GM04503 (cell line): ENCODE measurements at regions not wholly inside any gene's neighbourhood (a gene's known extent, or its start where the extent isn't known, plus 50 kb on each side); places are given as distances from the start of the nearest gene placed in this dataset.

Experiments
- DNase-seq: peaks from one replicate; pipeline ENCODE4 v3.0.0-alpha.2; 2012; ENCODE audit warnings: low read depth

DNA sequence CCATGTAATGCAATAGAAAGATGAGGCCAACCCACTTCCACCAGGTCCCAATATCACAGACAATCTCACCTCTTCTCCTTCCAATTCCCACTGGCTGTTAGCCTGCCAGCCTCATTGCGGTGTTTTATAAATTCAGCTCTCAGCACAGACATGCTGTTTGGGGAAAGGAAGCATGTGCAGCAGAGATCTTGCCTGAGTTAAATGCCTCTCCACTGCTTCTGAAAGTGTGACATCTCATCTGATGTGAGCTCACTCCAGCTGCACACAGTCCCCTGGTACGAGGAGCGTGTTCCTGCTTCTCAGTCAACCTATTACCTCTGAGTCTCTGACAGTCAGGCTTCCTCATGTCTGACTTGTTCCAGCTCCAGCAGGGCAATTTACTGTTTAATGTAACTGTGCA, 122.7 kb upstream of the GUCY1A2 start:
- DNase-seq: no peak

DNA sequence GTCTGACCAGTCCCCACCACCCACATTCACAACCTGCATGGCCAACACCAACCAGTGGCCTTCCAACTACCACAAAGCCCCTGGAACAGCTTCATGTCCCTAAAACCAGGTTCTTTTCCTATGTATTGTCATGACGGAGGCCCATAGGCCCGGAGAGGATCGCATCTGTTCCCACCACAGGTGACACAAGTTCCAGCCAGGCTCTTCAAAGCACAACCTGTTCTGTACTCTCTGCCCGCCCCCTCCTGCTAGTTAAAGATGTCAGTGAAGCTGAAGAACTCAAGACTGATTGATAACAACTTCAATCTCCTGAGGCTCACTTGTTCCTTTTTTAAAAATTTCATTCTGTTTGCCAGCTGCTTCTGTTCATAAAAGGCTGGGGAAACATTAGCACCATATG, 121.1 kb upstream of the GUCY1A2 start:
- DNase-seq: no peak

DNA sequence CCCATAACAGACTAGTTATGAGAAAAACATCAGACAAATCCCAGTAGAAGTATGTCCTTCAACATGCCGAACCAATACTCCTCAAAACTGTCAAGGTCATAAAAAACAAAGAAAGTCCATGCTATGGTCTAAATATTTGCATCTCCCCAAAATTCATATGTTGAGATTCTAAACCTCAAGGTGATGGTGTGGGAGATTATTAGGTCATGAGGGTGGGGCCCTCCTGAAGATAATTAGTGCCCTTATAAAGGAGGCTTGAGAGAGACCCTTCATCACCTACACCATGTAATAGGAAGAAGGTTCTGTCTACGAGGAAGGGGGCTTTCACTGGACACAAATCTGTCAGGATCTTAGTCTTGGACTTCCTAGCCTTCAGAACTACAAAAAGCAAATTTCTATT, 118.6 kb upstream of the GUCY1A2 start:
- DNase-seq: no peak

DNA sequence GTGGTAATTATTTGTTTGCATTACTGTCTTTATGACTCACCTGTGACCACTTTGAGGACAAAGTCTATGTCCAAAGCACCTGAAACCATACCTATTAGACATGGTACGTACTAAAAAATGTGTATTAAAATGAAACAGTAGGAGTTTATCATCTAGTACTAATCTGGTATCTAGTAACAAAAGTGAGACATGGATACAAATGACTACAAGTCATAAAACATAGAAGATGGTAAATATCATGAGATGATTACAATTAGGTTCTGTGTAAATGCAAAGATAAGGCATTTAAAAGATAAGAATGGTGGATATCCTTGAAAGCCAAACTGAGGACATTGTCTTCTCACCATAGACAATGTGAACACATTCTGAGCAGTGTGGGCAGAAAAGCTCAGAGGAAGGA, 113.5 kb upstream of the GUCY1A2 start:
- no peak for DNase-seq

DNA sequence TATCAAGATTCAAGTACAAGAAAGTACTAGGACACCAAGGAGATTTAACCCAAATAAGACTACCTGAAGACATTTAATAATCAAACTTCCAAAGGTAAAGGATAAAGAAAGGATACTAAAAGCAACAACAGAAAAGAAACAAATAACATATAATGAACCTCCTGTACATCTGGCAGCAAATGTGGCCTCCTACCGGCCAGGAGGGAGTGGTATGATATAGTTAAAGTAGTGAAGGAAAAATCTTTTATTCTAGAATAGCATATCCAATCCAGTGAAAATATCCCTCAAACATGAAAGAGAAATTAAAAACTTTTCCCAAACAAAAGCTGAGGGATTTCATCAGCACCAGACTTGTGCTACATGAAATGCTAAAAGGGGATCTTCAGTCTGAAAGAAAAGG, 104.7 kb upstream of the GUCY1A2 start:
- DNase-seq: no peak

DNA sequence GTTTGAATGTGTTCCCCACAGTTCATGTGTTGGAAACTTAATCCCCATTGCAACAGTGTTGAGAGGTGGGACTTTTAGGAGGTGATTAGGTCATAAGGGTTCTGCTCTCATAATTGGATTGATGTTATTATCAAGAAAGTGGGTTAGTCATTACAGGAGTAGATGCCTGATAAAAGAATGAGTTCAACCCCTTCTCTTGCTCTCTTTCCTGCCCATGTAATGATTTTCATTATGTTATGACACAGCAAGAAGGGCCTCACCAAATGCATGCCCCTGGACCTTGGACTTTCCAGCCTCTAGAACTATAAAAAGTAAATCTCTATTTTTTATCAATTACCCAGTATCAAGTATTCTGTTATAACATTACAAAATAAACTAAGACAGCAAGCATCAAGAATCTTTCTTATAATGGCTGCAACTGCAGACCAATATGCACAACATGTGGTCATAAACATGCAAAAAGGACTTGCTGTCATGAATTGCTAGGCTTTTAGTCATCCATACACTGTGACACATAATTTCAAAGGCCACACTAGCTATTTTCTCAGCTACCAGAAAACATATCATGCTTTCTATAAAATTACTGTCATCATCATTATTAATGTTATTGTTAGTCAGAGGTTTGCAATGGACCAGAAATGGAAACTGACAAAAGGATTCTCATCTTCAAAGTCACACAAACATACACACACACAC, 99.9 kb upstream of the GUCY1A2 start:
- DNase-seq: no peak

DNA sequence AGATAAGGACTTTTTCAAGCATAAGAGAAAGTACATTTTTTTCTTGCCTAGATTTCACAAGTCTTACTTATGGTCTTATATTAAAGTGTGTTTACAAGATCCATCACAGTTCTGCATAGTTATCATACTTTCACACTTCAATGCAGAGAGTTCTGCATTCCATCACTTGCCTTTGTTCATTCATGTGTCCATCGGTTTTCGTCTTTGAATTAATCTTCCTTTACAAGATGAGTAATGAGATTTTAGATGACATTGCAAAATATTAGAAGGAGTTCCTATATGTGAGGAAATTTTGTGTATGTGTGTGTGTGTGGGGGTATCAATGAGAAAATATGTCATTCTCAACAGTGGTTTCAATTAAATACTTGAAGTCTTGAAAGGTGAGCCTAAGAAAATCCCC, 98.1 kb upstream of the GUCY1A2 start:
- no peak for DNase-seq

DNA sequence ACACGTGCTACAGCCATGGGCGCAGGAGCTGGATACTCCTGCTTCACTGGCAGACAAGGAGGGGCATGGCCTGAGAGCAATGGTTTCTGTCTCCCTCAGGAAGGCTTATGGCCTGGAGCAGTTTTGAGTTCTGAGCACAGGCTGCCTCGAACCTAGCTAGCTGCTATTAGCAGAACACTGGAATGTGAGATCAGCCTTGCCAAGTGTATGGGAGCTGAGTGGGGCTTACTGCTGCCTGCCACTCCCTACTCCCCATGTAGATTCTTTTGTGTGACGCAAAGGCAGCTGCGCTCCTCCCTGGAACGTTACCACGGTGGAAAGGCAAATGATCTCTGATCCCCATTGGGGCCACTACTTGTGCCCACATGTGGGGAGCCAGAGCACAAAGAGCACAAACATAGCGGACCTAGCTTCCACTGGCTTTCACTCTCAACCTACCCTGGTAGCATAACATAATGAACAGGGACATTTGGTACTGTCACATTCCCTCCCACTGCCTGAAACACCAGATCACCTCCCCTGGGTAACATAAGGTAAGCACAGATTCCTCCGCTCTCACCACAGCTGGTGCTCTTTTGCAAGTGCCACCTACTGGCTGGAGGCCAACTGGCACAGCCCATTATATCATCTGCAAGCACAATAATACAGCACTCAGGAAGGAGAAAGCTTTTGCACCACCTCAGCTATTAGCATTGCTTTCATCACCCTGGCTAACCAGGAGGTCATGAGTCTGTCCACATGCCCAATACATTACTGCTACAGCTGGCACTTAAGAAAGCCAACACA, 84.6 kb upstream of the GUCY1A2 start:
- no peak for DNase-seq

DNA sequence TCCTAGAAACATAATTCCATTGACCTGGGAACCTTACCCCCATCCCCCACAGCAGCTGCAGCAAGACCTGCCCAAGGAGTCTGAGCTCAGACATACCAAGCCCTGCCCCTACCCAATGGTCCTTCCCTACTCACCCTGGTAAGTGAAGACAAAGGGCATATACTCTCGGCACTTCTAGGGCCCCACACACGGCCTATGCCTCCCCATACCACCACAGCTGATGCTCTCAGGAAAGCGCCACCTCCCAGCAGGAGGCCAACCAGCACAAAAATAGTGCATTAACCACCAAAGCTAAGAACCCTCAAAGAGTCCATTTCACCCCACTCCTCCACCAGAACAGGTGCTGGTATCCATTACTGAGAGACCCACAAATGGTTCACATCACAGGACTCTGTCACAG, 74.4 kb upstream of the GUCY1A2 start:
- no peak for DNase-seq

DNA sequence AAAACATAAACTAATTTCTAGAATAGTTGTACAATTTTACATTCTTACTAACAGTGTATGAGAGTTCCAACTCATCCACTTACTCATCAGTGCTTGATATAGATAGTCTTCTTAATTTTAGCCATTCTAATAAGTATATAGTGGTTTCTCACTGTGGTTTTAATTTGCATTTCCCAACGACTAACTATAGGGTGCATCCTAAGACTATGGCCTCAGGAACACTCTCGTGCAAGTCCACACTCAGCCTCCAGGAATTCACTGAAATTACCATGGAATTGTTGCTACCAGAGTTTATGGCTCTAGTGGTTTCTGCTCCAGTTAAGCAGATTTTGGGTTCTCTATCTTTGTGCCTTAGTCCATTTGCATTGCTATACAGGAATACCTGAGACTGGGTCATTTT, 60.1 kb upstream of the GUCY1A2 start:
- DNase-seq: peak; percentile 7

DNA sequence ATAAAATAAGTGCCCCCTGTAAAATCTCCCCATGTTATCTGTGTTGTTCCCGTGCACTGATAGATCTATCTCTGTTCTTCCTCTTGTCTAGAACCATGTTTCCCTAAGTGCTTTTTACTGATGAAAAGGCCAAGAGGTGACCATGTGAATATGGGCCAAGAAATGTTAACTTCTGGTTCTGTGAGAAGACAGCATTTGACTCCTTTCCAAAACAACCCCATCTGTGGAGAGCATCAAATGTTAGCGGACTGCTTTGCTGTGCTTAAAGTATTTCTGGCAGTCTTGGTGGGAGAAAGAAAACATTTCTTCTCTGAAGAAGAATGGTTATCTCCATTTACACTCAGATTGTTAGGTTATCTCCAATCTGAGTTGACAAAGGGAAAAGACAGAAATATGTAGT, 58.6 kb upstream of the GUCY1A2 start:
- no peak for DNase-seq

DNA sequence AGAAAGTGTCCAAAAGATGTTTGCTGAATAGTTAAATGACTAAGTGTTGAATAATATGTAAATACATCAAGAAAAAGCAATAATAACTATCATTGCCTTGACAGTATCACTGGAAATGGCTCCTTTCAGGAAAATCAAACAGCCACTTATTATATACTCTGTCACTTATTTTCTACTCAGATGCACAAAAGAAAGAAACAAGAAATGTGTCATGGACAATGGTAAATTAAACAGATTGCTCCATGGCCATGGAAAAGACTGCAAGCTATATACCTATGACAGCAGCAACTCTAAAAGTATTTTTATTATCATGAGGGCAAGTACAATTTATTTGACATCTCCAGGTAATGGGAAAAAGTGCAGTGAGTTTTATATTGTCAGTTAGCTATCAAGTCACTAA, 52.9 kb upstream of the GUCY1A2 start:
- no peak for DNase-seq
